ES-I3 (cell line): ENCODE measurements at regions not wholly inside any gene's neighbourhood (a gene's known extent, or its start where the extent isn't known, plus 50 kb on each side); places are given as distances from the start of the nearest gene placed in this dataset.

Experiments
- H3K36me3 ChIP-seq: 2 replicates; pipeline ENCODE4 v1.6.1; 2013; ENCODE audit warnings: mild to moderate bottlenecking, low read length, control low read depth, moderate library complexity; ENCODE audit not compliant: insufficient read depth
- H3K4me1 ChIP-seq: 2 replicates; pipeline ENCODE4 v1.6.1; 2013; ENCODE audit warnings: mild to moderate bottlenecking, control low read depth, low read length; ENCODE audit not compliant: insufficient read depth
- H3K9ac ChIP-seq: 2 replicates; pipeline ENCODE4 v1.6.1; 2013; ENCODE audit warnings: low read depth, mild to moderate bottlenecking, low read length, moderate library complexity
- H3K9me3 ChIP-seq: 2 replicates; pipeline ENCODE4 v1.6.1; 2013; ENCODE audit warnings: mild to moderate bottlenecking, low read length, moderate library complexity; ENCODE audit not compliant: control insufficient read depth, insufficient read depth

- H3K36me3 ChIP-seq = no peaks in the 10 kb centered on the region
- H3K9ac ChIP-seq = no peak overlapping the region
- no peaks in the 10 kb centered on the region; the same call in 1 of the 2 replicates for H3K9me3 ChIP-seq
- no peaks in the 10 kb centered on the region for H3K4me1 ChIP-seq
Measured at GRCh38 chr10:129388435-129388834, 78.6 kb upstream of the MGMT start.

DNA sequence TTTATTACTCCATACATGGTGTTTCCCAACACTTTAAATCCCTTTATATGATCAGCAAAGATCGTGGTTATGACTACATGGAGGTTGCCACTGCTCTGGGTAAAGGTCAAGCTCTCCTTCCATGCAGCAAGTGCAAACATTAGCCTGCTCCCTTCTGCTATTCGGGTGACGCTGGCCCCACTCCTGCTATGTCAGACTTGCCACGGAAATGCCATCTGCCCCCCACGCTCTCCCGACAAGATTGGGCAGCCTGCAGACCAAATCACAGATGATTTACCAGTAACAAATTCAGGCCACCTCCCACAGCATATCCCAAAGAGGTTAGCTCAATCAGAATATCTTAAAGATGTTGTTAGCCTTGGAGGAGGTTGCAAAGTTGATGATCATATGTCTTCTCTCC, 77.8 kb upstream of the MGMT start:
- H3K9ac ChIP-seq = no peak overlapping the region
- no peaks in the 10 kb centered on the region for H3K36me3 ChIP-seq
- no peaks in the 10 kb centered on the region for H3K4me1 ChIP-seq
- H3K9me3 ChIP-seq = no peaks in the 10 kb centered on the region; the same call in 1 of the 2 replicates

GRCh38 chr10:129390147-129390546, 76.9 kb upstream of the MGMT start:
- H3K36me3 ChIP-seq = no peaks in the 10 kb centered on the region
- no peak overlapping the region for H3K9ac ChIP-seq
- H3K9me3 ChIP-seq = no peaks in the 10 kb centered on the region; the same call in 1 of the 2 replicates
- H3K4me1 ChIP-seq = no peaks in the 10 kb centered on the region

DNA sequence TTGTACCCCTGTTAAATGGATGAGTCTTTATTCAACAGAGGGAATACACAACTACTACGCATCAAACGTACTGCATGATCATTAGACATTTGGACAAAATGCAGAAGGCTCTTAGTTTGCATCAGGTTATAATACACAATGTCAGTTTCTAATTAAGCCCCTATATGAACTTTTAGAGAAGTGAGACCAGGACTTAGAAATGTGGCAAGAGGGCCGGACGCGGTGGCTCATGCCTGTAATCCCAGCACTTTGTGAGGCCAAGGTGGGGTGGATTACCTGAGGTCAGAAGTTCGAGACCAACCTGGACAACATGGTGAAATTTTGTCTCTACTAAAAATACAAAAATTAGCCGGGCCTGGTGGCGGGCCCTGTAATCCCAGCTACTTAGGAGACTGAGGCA, 76.3 kb upstream of the MGMT start:
- no peak overlapping the region for H3K9ac ChIP-seq
- H3K9me3 ChIP-seq = no peaks in the 10 kb centered on the region; the same call in 1 of the 2 replicates
- no peaks in the 10 kb centered on the region for H3K36me3 ChIP-seq
- H3K4me1 ChIP-seq = no peaks in the 10 kb centered on the region

- no peaks in the 10 kb centered on the region for H3K4me1 ChIP-seq
- H3K36me3 ChIP-seq = no peaks in the 10 kb centered on the region
- H3K9me3 ChIP-seq = no peaks in the 10 kb centered on the region; the same call in 1 of the 2 replicates
- H3K9ac ChIP-seq = no peak overlapping the region
Measured at GRCh38 chr10:129391464-129391863, 75.6 kb upstream of the MGMT start.

DNA sequence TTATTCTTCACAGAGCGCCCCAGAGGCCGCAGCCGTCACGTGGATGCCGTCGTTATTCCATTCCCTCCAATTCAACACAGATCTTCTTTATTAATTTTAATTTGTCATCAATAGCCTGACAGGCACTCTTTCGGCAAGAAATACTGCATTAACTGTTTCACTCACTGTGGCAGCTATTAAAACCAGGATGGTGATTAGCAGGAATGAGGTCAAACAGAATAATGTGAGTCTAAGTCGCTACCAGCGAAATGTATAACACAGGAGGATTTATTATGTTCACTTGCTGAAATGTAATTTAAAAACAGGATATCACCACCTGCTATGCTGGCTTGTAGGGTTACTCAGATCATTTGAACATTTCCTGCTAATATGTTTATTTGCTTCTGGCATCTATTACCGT, 74.2 kb upstream of the MGMT start:
- no peaks in the 10 kb centered on the region for H3K36me3 ChIP-seq
- no peak overlapping the region for H3K9ac ChIP-seq
- H3K4me1 ChIP-seq = no peaks in the 10 kb centered on the region
- H3K9me3 ChIP-seq = no peaks in the 10 kb centered on the region

DNA sequence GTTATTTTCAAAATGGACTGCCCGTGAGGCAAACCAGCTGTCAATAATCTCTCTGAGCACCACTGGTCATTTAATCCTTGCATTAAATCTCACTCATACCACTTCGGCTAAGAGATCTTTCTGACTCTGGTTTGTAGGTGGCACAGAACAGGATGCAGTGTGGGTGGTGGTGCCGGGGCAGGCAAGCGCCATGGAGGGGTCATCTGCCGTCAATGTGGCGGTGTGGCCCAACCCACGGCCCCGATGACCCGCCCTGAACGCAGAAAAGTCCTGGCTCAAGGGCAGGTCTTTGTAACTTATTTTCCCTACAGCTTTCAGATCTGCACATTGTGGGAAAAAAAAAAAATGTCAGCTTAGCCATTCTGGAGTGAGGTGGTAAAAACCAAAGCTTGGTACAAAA, 73.2 kb upstream of the MGMT start:
- Histone ChIP-seq H3K9ac (no peak overlapping the region), H3K9me3 (no peaks in the 10 kb centered on the region), H3K4me1 (no peaks in the 10 kb centered on the region), H3K36me3 (no peaks in the 10 kb centered on the region)

GRCh38 chr10:129394518-129395328, 72.3 kb upstream of the MGMT start:
- Histone ChIP-seq H3K9me3 (no peaks in the 10 kb centered on the region), H3K9ac (no peak overlapping the region), H3K4me1 (no peaks in the 10 kb centered on the region), H3K36me3 (no peaks in the 10 kb centered on the region)

GRCh38 chr10:129396021-129396722, 70.9 kb upstream of the MGMT start:
- Histone ChIP-seq H3K9me3 (no peaks in the 10 kb centered on the region), H3K4me1 (no peaks in the 10 kb centered on the region), H3K36me3 (no peaks in the 10 kb centered on the region), H3K9ac (no peak overlapping the region)

GRCh38 chr10:129397198-129397974, 69.7 kb upstream of the MGMT start:
- H3K9ac ChIP-seq = no peak overlapping the region
- no peaks in the 10 kb centered on the region for H3K9me3 ChIP-seq
- no peaks in the 10 kb centered on the region for H3K4me1 ChIP-seq
- H3K36me3 ChIP-seq = no peaks in the 10 kb centered on the region

GRCh38 chr10:129398711-129399141, 68.3 kb upstream of the MGMT start:
- no peaks in the 10 kb centered on the region for H3K4me1 ChIP-seq
- H3K9me3 ChIP-seq = no peaks in the 10 kb centered on the region
- H3K36me3 ChIP-seq = no peaks in the 10 kb centered on the region
- no peak overlapping the region for H3K9ac ChIP-seq

- Histone ChIP-seq H3K9ac (no peak overlapping the region), H3K4me1 (no peaks in the 10 kb centered on the region), H3K9me3 (no peaks in the 10 kb centered on the region), H3K36me3 (no peaks in the 10 kb centered on the region)
Measured at GRCh38 chr10:129400426-129400825, 66.6 kb upstream of the MGMT start.

DNA sequence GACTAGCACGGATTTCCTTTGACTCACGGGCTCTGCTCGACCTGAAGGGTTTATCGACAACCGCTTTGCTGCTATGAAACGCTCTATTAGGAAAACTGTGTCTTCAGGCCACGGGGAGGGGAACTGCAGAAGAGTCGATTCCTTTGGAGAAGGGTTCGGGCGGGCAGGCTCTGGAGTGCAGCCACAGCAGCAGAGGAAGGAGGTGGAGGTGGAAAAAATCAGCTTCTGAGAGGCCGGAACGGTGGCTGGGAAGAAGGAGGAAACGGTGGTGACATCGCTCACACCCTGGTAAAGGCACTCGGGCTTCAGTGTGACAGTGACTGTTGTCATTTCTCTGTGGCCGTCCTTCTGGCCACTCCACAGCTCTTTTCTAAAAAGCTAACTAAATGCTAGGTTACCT, 64.6 kb upstream of the MGMT start:
- Histone ChIP-seq H3K9me3 (no peaks in the 10 kb centered on the region), H3K4me1 (no peaks in the 10 kb centered on the region), H3K36me3 (no peaks in the 10 kb centered on the region), H3K9ac (no peak overlapping the region)

- H3K9ac ChIP-seq = no peak overlapping the region
- no peaks in the 10 kb centered on the region for H3K4me1 ChIP-seq
- no peaks in the 10 kb centered on the region for H3K9me3 ChIP-seq
- H3K36me3 ChIP-seq = no peaks in the 10 kb centered on the region
Measured at GRCh38 chr10:129404091-129404490, 63.0 kb upstream of the MGMT start.
